HG03139 (cell line): ENCODE measurements at regions not wholly inside any gene's neighbourhood (a gene's known extent, or its start where the extent isn't known, plus 50 kb on each side); places are given as distances from the start of the nearest gene placed in this dataset.

Experiments
- ATAC-seq: cut with Tn5 transposase; IDR thresholded peaks from one replicate; pipeline ENCODE4 v1.9.1; 2021; ENCODE audit not compliant: unreplicated experiment

DNA sequence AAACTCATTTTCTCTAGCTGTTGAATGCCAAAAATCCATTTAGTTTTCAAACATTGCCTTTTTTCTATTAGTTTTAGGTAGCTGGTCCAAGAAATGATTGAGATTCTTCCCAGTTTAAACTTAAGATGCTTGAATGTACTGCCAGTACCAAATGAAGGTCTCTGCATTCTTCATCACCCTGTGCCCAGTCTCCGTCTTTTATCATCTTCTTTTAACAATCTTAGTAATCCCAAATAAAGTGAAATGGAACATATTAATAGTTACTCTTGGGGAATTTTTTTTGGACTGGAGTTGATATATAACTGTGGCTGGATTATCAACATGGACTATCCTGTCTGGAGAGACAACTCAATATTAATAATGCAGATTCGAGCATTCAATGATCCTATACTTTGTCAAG, 54.1 kb upstream of the PCED1B start:
- no peak for ATAC-seq

DNA sequence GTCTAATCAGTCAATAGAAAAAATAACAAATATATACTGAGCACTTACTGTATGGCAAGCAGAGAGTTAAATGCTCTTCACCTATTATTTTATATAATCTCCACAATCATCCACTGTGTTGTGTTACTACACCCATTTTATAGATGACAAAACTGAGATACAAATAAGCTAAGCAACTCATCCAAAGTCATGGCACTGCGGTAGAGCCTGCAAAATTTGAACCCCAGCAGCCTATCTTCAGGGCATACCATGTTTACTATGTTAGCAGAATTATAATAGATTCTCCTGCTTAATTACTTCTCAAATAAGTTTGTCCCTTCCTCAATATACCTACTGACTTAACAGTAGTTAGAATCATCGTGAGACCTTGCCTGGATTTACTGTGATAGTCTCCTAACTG, 53.6 kb upstream of the PCED1B start:
- ATAC-seq = no peak

- no peak for ATAC-seq
Observed at GRCh38 chr12:47026291-47026690, 53.1 kb upstream of the PCED1B start.
